ENCODE measurements at regions not wholly inside any gene's neighbourhood (a gene's known extent, or its start where the extent isn't known, plus 50 kb on each side); places are given as distances from the start of the nearest gene placed in this dataset.

DNA sequence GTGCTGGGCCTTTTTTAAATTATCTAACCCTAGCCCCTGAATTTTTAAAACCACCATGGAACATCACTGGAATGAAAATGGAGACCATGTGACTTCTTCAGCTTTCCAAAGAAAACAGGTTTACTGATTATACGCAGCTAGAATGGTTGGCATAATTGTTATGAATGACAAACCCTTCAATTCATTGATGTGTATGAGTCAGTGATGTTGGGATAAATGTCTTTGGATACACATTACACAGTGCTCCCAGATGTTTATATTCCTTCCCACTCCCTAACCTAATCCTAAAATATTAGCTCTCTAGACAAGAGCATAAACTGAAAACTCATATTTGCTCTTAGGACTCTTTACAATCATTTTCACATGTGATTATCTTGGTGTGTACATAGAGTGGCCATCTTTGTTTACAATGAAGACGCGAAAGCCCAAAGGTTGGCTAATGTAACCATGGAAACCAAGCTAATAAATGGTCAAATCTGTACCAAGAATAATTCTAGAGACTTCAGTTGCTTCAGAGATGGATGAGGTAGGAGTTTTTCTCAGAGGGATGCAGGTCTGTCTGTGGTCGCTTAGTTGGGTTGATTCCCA is 131.2 kb upstream of the HMHB1 start:
- no peak for TF ChIP-seq CTCF (IDR thresholded peaks at IDR 0.05; ENCODE audit: low read depth, low read length, missing control alignments)
- no peak for DNase-seq (ENCODE audit: low read depth)
- no peak overlapping the region for H3K4me3 ChIP-seq (ENCODE audit: low read depth, low read length)

DNA sequence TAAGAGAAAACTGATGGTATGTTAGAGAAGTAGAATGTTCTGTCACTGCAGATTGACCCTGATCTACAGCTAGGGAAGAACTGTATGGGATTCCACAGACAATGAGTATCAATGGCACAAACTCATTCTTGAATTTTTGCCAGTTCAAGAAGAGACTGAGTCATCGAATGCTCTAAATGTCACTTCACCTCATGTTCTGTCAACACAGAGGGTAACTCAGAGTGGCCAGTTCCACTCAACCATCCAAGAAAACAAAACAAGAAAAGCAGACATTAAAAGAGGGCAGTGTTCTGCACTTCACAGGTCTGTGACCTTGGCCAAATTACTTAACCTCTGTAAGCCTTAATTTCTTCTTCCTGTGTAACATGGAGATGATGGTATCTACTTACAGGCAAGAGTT is 132.2 kb upstream of the HMHB1 start:
- no peak for TF ChIP-seq CTCF (IDR thresholded peaks at IDR 0.05; ENCODE audit: low read depth, low read length, missing control alignments)
- no peak for DNase-seq (ENCODE audit: low read depth)

GRCh38 chr5:143678148-143678905 is 133.6 kb upstream of the HMHB1 start:
- DNase-seq (ENCODE audit: low read depth), result no peak
- no peak overlapping the region for H3K4me3 ChIP-seq (ENCODE audit: low read depth, low read length)
- no peak for TF ChIP-seq CTCF (IDR thresholded peaks at IDR 0.05; ENCODE audit: low read depth, low read length, missing control alignments)

More for the DNA sequence above, 132.2 kb upstream of the HMHB1 start:
- H3K4me3 ChIP-seq (ENCODE audit: low read depth, low read length), result no peak overlapping the region

- DNase-seq (ENCODE audit: low read depth), result no peak
- no peak for TF ChIP-seq CTCF (IDR thresholded peaks at IDR 0.05; ENCODE audit: low read depth, low read length, missing control alignments)
- no peak overlapping the region for H3K4me3 ChIP-seq (ENCODE audit: low read depth, low read length)
Measured at GRCh38 chr5:143677403-143677802, 134.6 kb upstream of the HMHB1 start.

GRCh38 chr5:143676802-143677201 is 135.2 kb upstream of the HMHB1 start:
- TF ChIP-seq CTCF (IDR thresholded peaks at IDR 0.05; ENCODE audit: low read depth, low read length, missing control alignments), result no peak
- DNase-seq (ENCODE audit: low read depth), result no peak
- no peak overlapping the region for H3K4me3 ChIP-seq (ENCODE audit: low read depth, low read length)

- TF ChIP-seq CTCF (IDR thresholded peaks at IDR 0.05; ENCODE audit: low read depth, low read length, missing control alignments), result no peak
- no peak for DNase-seq (ENCODE audit: low read depth)
Measured at GRCh38 chr5:143674469-143674786, 137.5 kb upstream of the HMHB1 start.

More at GRCh38 chr5:143674469-143674786, 137.5 kb upstream of the HMHB1 start:
- H3K4me3 ChIP-seq (ENCODE audit: low read depth, low read length), result no peak overlapping the region

Measured in GM12864 (cell line).